Spleen (tissue), 7 donors: ENCODE measurements at regions not wholly inside any gene's neighbourhood (a gene's known extent, or its start where the extent isn't known, plus 50 kb on each side); places are given as distances from the start of the nearest gene placed in this dataset.

ENCODE experiments used
- POLR2AphosphoS5 ChIP-seq, 3 donors: sonication (generic); formaldehyde crosslinking; IDR thresholded peaks; one replicate each; pipeline ENCODE4 v1.5.1; 2017; ENCODE audit warnings: antibody characterized with exemption in 3 of 3
- TF ChIP-seq, protein P1 (sequence below), 11 experiments: fragments of 200-600 bp in 7 of 11; fragments of 450-650 bp in 4 of 11; sonication (generic) in 4 of 11; IDR thresholded peaks in 8 of 11; conservative IDR thresholded peaks in 3 of 11; 1 replicate in 7 of 11; 2 replicates in 4 of 11; pipeline versions ENCODE4 v1.4.0 to v1.8.0; 2016 to 2021; ENCODE audit warnings: antibody characterized with exemption in 11 of 11, inconsistent platforms in 4 of 11, mild to moderate bottlenecking in 1 of 11
- donor health status: DM: no; HTN: no; CAD: no; lungs with moderate emphysema.
- donor health status: DM: no; HTN: no; CAD: no.
- donor health status: DM: no; HTN: no; CAD: no.

DNA sequence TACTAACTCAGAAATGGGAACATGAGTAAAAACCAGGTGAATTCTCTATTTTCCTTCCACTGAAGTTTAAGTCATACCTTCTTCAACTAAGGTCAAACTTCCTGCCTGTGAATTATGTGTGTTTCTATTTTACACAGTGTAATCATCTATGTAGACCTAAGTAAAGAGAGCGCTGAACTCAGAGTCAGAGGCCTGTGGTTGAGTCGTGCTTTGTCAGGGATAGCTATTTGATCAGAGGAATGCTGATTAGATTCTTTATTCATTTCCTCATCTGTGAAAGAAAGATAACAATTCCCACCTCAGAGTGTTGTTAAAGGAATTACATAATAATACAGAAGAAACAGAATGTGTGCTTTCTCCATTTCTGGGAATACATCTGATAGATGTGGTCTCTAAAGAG lies 654.1 kb downstream of the STIM2 start:
- TF ChIP-seq, protein P1, sequence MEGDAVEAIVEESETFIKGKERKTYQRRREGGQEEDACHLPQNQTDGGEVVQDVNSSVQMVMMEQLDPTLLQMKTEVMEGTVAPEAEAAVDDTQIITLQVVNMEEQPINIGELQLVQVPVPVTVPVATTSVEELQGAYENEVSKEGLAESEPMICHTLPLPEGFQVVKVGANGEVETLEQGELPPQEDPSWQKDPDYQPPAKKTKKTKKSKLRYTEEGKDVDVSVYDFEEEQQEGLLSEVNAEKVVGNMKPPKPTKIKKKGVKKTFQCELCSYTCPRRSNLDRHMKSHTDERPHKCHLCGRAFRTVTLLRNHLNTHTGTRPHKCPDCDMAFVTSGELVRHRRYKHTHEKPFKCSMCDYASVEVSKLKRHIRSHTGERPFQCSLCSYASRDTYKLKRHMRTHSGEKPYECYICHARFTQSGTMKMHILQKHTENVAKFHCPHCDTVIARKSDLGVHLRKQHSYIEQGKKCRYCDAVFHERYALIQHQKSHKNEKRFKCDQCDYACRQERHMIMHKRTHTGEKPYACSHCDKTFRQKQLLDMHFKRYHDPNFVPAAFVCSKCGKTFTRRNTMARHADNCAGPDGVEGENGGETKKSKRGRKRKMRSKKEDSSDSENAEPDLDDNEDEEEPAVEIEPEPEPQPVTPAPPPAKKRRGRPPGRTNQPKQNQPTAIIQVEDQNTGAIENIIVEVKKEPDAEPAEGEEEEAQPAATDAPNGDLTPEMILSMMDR (IDR thresholded peaks at IDR 0.05 in 8 of 11, conservative IDR thresholded peaks at IDR 0.05 in 3 of 11), result no peak
- TF ChIP-seq POLR2AphosphoS5 (IDR thresholded peaks at IDR 0.05), result no peak
